Astrocyte (in vitro differentiated cells and primary cell): ENCODE measurements at regions not wholly inside any gene's neighbourhood (a gene's known extent, or its start where the extent isn't known, plus 50 kb on each side); places are given as distances from the start of the nearest gene placed in this dataset.

ENCODE experiments used
- CTCF ChIP-seq: IDR thresholded peaks from 2 replicates; pipeline ENCODE4 v1.5.1; 2011; ENCODE audit warnings: low read depth, mild to moderate bottlenecking, inconsistent platforms, low read length, moderate library complexity; ENCODE audit not compliant: insufficient read depth
- EZH2 ChIP-seq: IDR thresholded peaks from 2 replicates; pipeline ENCODE4 v1.6.1; 2012; ENCODE audit warnings: mild to moderate bottlenecking, low read length, inconsistent platforms; ENCODE audit not compliant: insufficient read depth

- no peak for TF ChIP-seq CTCF
- no peak for TF ChIP-seq EZH2
These were observed 61.4 kb upstream of the E2F3 start for GRCh38 chr6:20340068-20340848.
